Common myeloid progenitor, CD34-positive (primary cell): ENCODE measurements at regions not wholly inside any gene's neighbourhood (a gene's known extent, or its start where the extent isn't known, plus 50 kb on each side); places are given as distances from the start of the nearest gene placed in this dataset.

Experiments
- CTCF ChIA-PET: fragments of 350-600 bp; sonication (Branson Sonifier 250); formaldehyde crosslinking; loops from one replicate; lab custom pipeline; 2021; ENCODE audit warnings: antibody characterized with exemption; lab: Charles Lee
- POLR2A ChIA-PET: fragments of 350-600 bp; sonication (Branson Sonifier 250); formaldehyde crosslinking; loops from one replicate; lab custom pipeline; 2021; ENCODE audit warnings: antibody characterized with exemption; lab: Charles Lee
- DNase-seq, 3 donors: peaks; one replicate each; pipeline versions ENCODE4 v3.0.0 to v3.0.0-alpha.2; 2013
- H3K27ac ChIP-seq, 2 experiments: 1 replicate in 1 of 2; 2 replicates in 1 of 2; pipeline ENCODE4 v1.7.0; 2013; ENCODE audit warnings: inconsistent platforms in 2 of 2, low read length in 2 of 2, mild to moderate bottlenecking in 2 of 2, low read depth in 1 of 2, moderate library complexity in 1 of 2; ENCODE audit not compliant: severe bottlenecking in 2 of 2, insufficient read depth in 1 of 2, poor library complexity in 1 of 2
- H3K27me3 ChIP-seq, 5 experiments: replicated peaks in 2 of 5; 1 replicate in 3 of 5; 2 replicates in 2 of 5; pipeline versions ENCODE4 v1.6.1 to v1.7.0; 2013; ENCODE audit warnings: low read length in 4 of 5, mild to moderate bottlenecking in 2 of 5, moderate library complexity in 2 of 5, inconsistent platforms in 1 of 5; ENCODE audit not compliant: insufficient read depth in 5 of 5, control insufficient read depth in 4 of 5
- H3K36me3 ChIP-seq, 4 experiments: 1 replicate in 2 of 4; 2 replicates in 2 of 4; pipeline versions ENCODE4 v1.6.1 to v1.7.0; 2013; ENCODE audit warnings: low read length in 3 of 4, control low read depth in 1 of 4, mild to moderate bottlenecking in 1 of 4; ENCODE audit not compliant: control insufficient read depth in 4 of 4, insufficient read depth in 4 of 4
- H3K4me1 ChIP-seq, 4 experiments: 1 replicate in 3 of 4; 2 replicates in 1 of 4; pipeline versions ENCODE4 v1.6.1 to v1.7.1; 2013; ENCODE audit warnings: low read length in 3 of 4, mild to moderate bottlenecking in 3 of 4, control low read depth in 1 of 4, inconsistent platforms in 1 of 4, moderate library complexity in 1 of 4; ENCODE audit not compliant: control insufficient read depth in 4 of 4, insufficient read depth in 4 of 4; ENCODE audit errors: control extremely low read depth in 1 of 4
- H3K4me3 ChIP-seq, 7 experiments: 1 replicate in 4 of 7; 2 replicates in 3 of 7; pipeline versions ENCODE4 v1.5.1 to v1.7.0; 2013; ENCODE audit warnings: mild to moderate bottlenecking in 7 of 7, low read length in 6 of 7, moderate library complexity in 6 of 7, inconsistent platforms in 2 of 7, low read depth in 2 of 7, control low read depth in 1 of 7; ENCODE audit not compliant: insufficient read depth in 4 of 7, control insufficient read depth in 1 of 7; ENCODE audit errors: extremely low read depth in 1 of 7
- H3K9me3 ChIP-seq, 5 experiments: 1 replicate in 4 of 5; 2 replicates in 1 of 5; pipeline versions ENCODE4 v1.6.1 to v1.7.1; 2013; ENCODE audit warnings: low read length in 4 of 5, mild to moderate bottlenecking in 2 of 5, inconsistent platforms in 1 of 5, low read depth in 1 of 5, moderate library complexity in 1 of 5; ENCODE audit not compliant: control insufficient read depth in 4 of 5, insufficient read depth in 2 of 5; ENCODE audit errors: control extremely low read depth in 1 of 5
- WGBS: methylation state at CpG from one replicate; pipeline ENCODE4 v1.1.5; 2013; ENCODE audit not compliant: insufficient coverage; 5-methylcytosine and 5-hydroxymethylcytosine counted together

GRCh38 chr9:89866701-89867100 is 261.9 kb downstream of the GADD45G start:
- ChIA-PET CTCF (no interaction called here), POLR2A (no interaction called here)
- Histone ChIP-seq H3K36me3 (no peaks in the 10 kb centered on the region), H3K27me3 (no peaks in the 10 kb centered on the region), H3K9me3 (no peaks in the 10 kb centered on the region), H3K27ac (no peak overlapping the region), H3K4me1 (peaks cover 0 to 4% (median 0%) of the 10 kb centered on the region in 4 experiments), H3K4me3 (no peak overlapping the region)
- 93% methylated on average over 2 of the region's 3 CpGs for WGBS
- DNase-seq: no peak

GRCh38 chr9:89868100-89868499 is 263.3 kb downstream of the GADD45G start:
- Histone ChIP-seq H3K27ac (no peak overlapping the region), H3K27me3 (no peaks in the 10 kb centered on the region), H3K36me3 (no peaks in the 10 kb centered on the region), H3K4me1 (no peaks in the 10 kb centered on the region), H3K9me3 (no peaks in the 10 kb centered on the region), H3K4me3 (no peak overlapping the region)
- WGBS: 86% methylated on average over 4 of the region's 4 CpGs
- ChIA-PET POLR2A (no interaction called here), CTCF (no interaction called here)
- no peak for DNase-seq

- H3K4me3 ChIP-seq: no peak overlapping the region
- 92% methylated on average over 7 of the region's 7 CpGs for WGBS
- H3K36me3 ChIP-seq: no peaks in the 10 kb centered on the region
- H3K4me1 ChIP-seq: no peaks in the 10 kb centered on the region
- no peaks in the 10 kb centered on the region for H3K9me3 ChIP-seq
- H3K27me3 ChIP-seq: no peaks in the 10 kb centered on the region
- POLR2A ChIA-PET: interaction anchor here (0.6 kb wide), 1 partner anchor 51 kb away, joined by 3 read pairs; no protein-coding TSS in a partner anchor
- CTCF ChIA-PET: no interaction called here
- no peak overlapping the region for H3K27ac ChIP-seq
- DNase-seq: no peak
Observed at GRCh38 chr9:89869793-89870580, 265.2 kb downstream of the GADD45G start.

- WGBS: 97% methylated on average over 4 of the region's 5 CpGs
- no peak overlapping the region for H3K27ac ChIP-seq
- H3K4me1 ChIP-seq: no peaks in the 10 kb centered on the region
- CTCF ChIA-PET: no interaction called here
- no peaks in the 10 kb centered on the region for H3K9me3 ChIP-seq
- DNase-seq: no peak
- POLR2A ChIA-PET: no interaction called here
- no peaks in the 10 kb centered on the region for H3K27me3 ChIP-seq
- no peaks in the 10 kb centered on the region for H3K36me3 ChIP-seq
- H3K4me3 ChIP-seq: no peak overlapping the region
Observed at GRCh38 chr9:89871871-89872331, 267.1 kb downstream of the GADD45G start.

- CTCF ChIA-PET: no interaction called here
- H3K27ac ChIP-seq: no peak overlapping the region
- H3K27me3 ChIP-seq: no peaks in the 10 kb centered on the region
- no peaks in the 10 kb centered on the region for H3K9me3 ChIP-seq
- 99% methylated on average over 5 of the region's 9 CpGs for WGBS
- DNase-seq: no peak
- no peak overlapping the region for H3K4me3 ChIP-seq
- H3K4me1 ChIP-seq: no peaks in the 10 kb centered on the region
- H3K36me3 ChIP-seq: no peaks in the 10 kb centered on the region
- POLR2A ChIA-PET: no interaction called here
Observed at GRCh38 chr9:89872426-89872912, 267.7 kb downstream of the GADD45G start.

- Histone ChIP-seq H3K9me3 (no peaks in the 10 kb centered on the region), H3K36me3 (no peaks in the 10 kb centered on the region), H3K4me1 (no peaks in the 10 kb centered on the region), H3K27me3 (no peaks in the 10 kb centered on the region), H3K27ac (no peak overlapping the region), H3K4me3 (no peak overlapping the region)
- no peak for DNase-seq
- WGBS: 94% methylated on average over 10 of the region's 11 CpGs
- CTCF ChIA-PET: no interaction called here
- POLR2A ChIA-PET: no interaction called here
Observed at GRCh38 chr9:89872913-89873707, 268.3 kb downstream of the GADD45G start.

- H3K36me3 ChIP-seq: no peaks in the 10 kb centered on the region
- H3K27ac ChIP-seq: no peak overlapping the region
- no peaks in the 10 kb centered on the region for H3K4me1 ChIP-seq
- no peaks in the 10 kb centered on the region for H3K9me3 ChIP-seq
- H3K4me3 ChIP-seq: no peak overlapping the region
- POLR2A ChIA-PET: no interaction called here
- no peaks in the 10 kb centered on the region for H3K27me3 ChIP-seq
- DNase-seq: no peak
- CTCF ChIA-PET: no interaction called here
- WGBS: 99% methylated on average over 8 of the region's 8 CpGs
Observed at GRCh38 chr9:89873801-89874200, 269.0 kb downstream of the GADD45G start.
